T-helper 2 cell treated with Interferon-gamma antibody and Interleukin-4, amounts not matched to agents 5 μg/mL and 100 μg/mL, for 36 hours (primary cell): ENCODE measurements at regions not wholly inside any gene's neighbourhood (a gene's known extent, or its start where the extent isn't known, plus 50 kb on each side); places are given as distances from the start of the nearest gene placed in this dataset.
"Not testable (repeated sequence)": the region's sequence is repeated elsewhere in the genome, so short reads cannot be mapped to it uniquely, and the experiment has no call there.

Experiments
- DNase-seq: peaks from one replicate; pipeline ENCODE4 v3.0.0; 2021; ENCODE audit warnings: low spot score
- H3K27ac Mint-ChIP-seq: one replicate; pipeline ENCODE4 v1.8.0; 2021; ENCODE audit warnings: mild to moderate bottlenecking, mixed read lengths
- H3K27me3 Mint-ChIP-seq: one replicate; pipeline ENCODE4 v1.8.0; 2021; ENCODE audit warnings: low read depth, mixed read lengths
- H3K36me3 Mint-ChIP-seq: one replicate; pipeline ENCODE4 v1.8.0; 2021; ENCODE audit warnings: low read depth, mixed read lengths
- H3K4me1 Mint-ChIP-seq: one replicate; pipeline ENCODE4 v1.8.0; 2021; ENCODE audit warnings: low read depth, mixed read lengths
- H3K4me3 Mint-ChIP-seq: one replicate; pipeline ENCODE4 v1.8.0; 2022; ENCODE audit warnings: mild to moderate bottlenecking, moderate library complexity, mixed read lengths
- H3K9me3 Mint-ChIP-seq: one replicate; pipeline ENCODE4 v1.8.0; 2021; ENCODE audit warnings: mixed read lengths

- no peak overlapping the region for H3K4me3 Mint-ChIP-seq
Measured at GRCh38 chr11:45000918-45001317, 50.2 kb upstream of the TP53I11 start.

GRCh38 chr11:45001466-45002165 lies 50.9 kb upstream of the TP53I11 start:
- Mint-ChIP-seq H3K9me3 (no peaks in the 10 kb centered on the region), H3K4me3 (no peak overlapping the region), H3K4me1 (no peaks in the 10 kb centered on the region), H3K27me3 (peaks cover 6% of the 10 kb centered on the region), H3K36me3 (no peaks in the 10 kb centered on the region), H3K27ac (no peak overlapping the region)
- DNase-seq = no peak

More at GRCh38 chr11:45000918-45001317, 50.2 kb upstream of the TP53I11 start:
- no peaks in the 10 kb centered on the region for H3K4me1 Mint-ChIP-seq
- peaks cover 6% of the 10 kb centered on the region for H3K27me3 Mint-ChIP-seq
- no peak overlapping the region for H3K27ac Mint-ChIP-seq
- H3K36me3 Mint-ChIP-seq = no peaks in the 10 kb centered on the region
- H3K9me3 Mint-ChIP-seq = no peaks in the 10 kb centered on the region
- DNase-seq = no peak

GRCh38 chr11:45005106-45005505 lies 54.4 kb upstream of the TP53I11 start:
- Mint-ChIP-seq H3K4me3 (no peak overlapping the region), H3K36me3 (no peaks in the 10 kb centered on the region), H3K9me3 (no peaks in the 10 kb centered on the region), H3K27me3 (peaks cover 14% of the 10 kb centered on the region), H3K27ac (no peak overlapping the region), H3K4me1 (no peaks in the 10 kb centered on the region)
- DNase-seq = no peak

DNA sequence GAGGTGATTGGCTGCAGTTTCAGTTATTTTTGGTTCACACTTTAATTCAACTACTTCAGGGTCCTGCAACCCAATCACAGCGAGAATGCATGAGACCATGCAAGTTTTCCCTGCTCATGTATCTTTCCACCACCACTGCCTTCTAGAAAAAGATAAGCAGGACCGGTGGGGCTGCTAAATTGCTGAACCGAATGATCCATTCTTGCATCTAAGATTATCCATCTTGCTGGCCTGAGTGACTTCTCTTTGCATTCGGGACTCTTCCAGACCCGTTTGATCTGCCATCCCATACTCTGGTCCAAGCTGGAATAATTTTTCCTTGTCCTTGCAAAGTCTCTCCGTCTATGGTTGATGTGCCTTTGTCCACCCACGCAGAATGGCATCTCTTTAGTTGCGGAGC lies 56.3 kb upstream of the TP53I11 start:
- Mint-ChIP-seq H3K27me3 (peaks cover 14% of the 10 kb centered on the region), H3K27ac (no peak overlapping the region), H3K4me1 (no peaks in the 10 kb centered on the region), H3K36me3 (no peaks in the 10 kb centered on the region), H3K9me3 (no peaks in the 10 kb centered on the region), H3K4me3 (no peak overlapping the region)
- DNase-seq = no peak

DNA sequence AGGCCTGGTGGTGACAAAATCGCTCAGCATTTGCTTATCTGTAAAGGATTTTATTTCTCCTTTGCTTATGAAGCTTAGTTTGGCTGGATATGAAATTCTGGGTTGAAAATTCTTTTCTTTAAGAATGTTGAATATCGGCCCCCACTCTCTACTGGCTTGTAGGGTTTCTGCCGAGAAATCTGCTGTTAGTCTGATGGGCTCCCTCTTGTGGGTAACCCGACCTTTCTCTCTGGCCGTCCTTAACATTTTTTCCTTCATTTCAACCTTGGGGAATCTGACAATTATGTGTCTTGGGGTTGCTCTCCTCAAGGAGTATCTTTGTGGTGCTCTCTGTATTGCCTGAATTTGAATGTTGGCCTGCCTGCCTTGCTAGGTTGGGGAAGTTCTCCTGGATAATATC lies 65.3 kb upstream of the TP53I11 start:
- H3K4me3 Mint-ChIP-seq, H3K9me3 Mint-ChIP-seq, H3K36me3 Mint-ChIP-seq, DNase-seq, H3K4me1 Mint-ChIP-seq, H3K27ac Mint-ChIP-seq: not testable (repeated sequence)
- H3K27me3 Mint-ChIP-seq = peaks cover 20% of the 10 kb centered on the region

DNA sequence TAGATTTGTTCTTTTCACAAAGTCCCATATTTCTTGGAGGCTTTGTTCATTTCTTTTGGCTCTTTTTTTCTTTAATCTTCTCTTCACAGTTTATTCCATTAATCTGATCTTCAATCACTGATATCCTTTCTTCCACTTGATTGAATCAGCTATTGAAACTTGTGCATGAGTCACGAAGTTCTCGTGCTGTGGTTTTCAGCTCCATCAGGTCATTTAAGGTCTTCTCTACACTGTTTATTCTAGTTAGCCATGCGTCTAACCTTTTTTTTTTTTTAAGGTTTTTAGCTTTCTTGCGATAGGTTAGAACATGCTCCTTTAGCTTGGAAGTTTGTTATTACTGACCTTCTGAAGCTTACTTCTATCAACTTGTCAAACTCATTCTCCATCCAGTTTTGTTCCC lies 65.8 kb upstream of the TP53I11 start:
- H3K27me3 Mint-ChIP-seq = peaks cover 20% of the 10 kb centered on the region
- H3K36me3 Mint-ChIP-seq, DNase-seq, H3K4me1 Mint-ChIP-seq, H3K9me3 Mint-ChIP-seq, H3K4me3 Mint-ChIP-seq, H3K27ac Mint-ChIP-seq: not testable (repeated sequence)

DNA sequence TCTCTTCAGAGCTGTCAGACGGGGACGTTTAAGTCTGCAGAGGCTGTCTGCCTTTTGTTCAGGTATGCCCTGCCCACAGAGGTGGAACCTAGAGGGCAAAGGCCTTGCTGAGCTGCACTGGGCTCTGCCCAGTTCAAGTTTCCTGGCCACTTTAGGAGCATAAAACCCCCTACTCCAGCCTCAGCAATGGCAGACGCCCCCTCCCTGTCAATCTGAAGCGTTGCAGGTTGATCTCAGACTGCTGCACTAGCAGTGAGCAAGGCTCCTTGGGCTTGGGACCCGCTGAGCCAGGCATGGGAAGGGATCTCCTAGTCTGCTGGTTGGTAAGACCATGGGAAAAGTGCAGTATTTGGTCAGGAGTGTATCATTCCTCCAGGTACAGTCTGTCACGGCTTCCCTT lies 66.6 kb upstream of the TP53I11 start:
- Mint-ChIP-seq H3K9me3 (no peaks in the 10 kb centered on the region), H3K27ac (no peak overlapping the region), H3K36me3 (no peaks in the 10 kb centered on the region), H3K27me3 (peaks cover 20% of the 10 kb centered on the region), H3K4me1 (no peaks in the 10 kb centered on the region), H3K4me3 (no peak overlapping the region)
- DNase-seq = no peak

GRCh38 chr11:45021001-45021400 lies 70.3 kb upstream of the TP53I11 start:
- DNase-seq = no peak
- peaks cover 12% of the 10 kb centered on the region for H3K27me3 Mint-ChIP-seq
- no peaks in the 10 kb centered on the region for H3K36me3 Mint-ChIP-seq
- no peak overlapping the region for H3K27ac Mint-ChIP-seq
- H3K4me1 Mint-ChIP-seq = peaks cover 4% of the 10 kb centered on the region
- H3K4me3 Mint-ChIP-seq = no peak overlapping the region
- no peaks in the 10 kb centered on the region for H3K9me3 Mint-ChIP-seq

DNA sequence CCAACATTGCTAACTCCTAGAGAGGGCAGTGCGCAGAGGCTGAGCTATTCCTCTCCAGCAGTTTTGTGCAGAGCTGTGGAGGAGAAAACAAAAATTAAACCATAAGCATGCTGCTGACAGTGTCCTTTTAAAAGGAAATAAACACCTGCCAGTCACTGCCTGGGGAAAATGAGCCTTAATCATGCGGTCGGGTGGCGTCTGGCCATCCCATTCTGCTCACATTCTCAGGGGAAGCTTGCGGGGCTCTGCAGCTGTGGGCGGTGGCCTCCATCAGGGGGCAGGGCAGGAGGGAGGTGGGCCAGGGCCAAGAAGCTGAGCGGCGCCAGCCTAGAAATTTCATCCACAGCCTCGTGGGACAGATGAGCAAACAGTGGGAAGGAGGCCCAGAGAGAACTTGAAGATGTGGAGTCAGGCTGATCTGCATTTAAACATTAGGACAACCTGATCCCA lies 71.0 kb upstream of the TP53I11 start:
- peaks cover 6% of the 10 kb centered on the region for H3K4me1 Mint-ChIP-seq
- no peak overlapping the region for H3K4me3 Mint-ChIP-seq
- no peak overlapping the region for H3K27ac Mint-ChIP-seq
- H3K9me3 Mint-ChIP-seq = no peaks in the 10 kb centered on the region
- peaks cover 10% of the 10 kb centered on the region for H3K27me3 Mint-ChIP-seq
- no peak for DNase-seq
- no peaks in the 10 kb centered on the region for H3K36me3 Mint-ChIP-seq

GRCh38 chr11:45022294-45023064 lies 71.8 kb upstream of the TP53I11 start:
- Mint-ChIP-seq H3K27me3 (peaks cover 11% of the 10 kb centered on the region), H3K4me1 (peaks cover 6% of the 10 kb centered on the region), H3K36me3 (no peaks in the 10 kb centered on the region), H3K4me3 (no peak overlapping the region), H3K27ac (no peak overlapping the region), H3K9me3 (no peaks in the 10 kb centered on the region)
- DNase-seq = no peak

DNA sequence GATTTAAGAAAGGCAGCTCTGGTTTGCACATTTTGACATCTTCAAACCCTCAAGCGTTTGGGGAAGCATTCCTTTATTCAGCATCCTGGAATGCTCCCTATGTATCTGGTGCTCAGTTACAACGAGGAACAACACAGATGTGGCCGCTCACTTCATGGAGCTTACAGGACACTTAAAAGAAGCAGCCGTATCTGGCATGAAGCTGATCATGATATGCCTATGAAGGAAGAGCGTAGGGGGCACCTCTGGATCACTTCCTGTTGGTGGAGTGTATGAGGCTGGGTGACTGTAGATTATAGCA lies 72.3 kb upstream of the TP53I11 start:
- H3K27ac Mint-ChIP-seq = no peak overlapping the region
- H3K4me1 Mint-ChIP-seq = peaks cover 6% of the 10 kb centered on the region
- peaks cover 11% of the 10 kb centered on the region for H3K27me3 Mint-ChIP-seq
- H3K36me3 Mint-ChIP-seq = no peaks in the 10 kb centered on the region
- H3K4me3 Mint-ChIP-seq = no peak overlapping the region
- DNase-seq = no peak
- no peaks in the 10 kb centered on the region for H3K9me3 Mint-ChIP-seq

DNA sequence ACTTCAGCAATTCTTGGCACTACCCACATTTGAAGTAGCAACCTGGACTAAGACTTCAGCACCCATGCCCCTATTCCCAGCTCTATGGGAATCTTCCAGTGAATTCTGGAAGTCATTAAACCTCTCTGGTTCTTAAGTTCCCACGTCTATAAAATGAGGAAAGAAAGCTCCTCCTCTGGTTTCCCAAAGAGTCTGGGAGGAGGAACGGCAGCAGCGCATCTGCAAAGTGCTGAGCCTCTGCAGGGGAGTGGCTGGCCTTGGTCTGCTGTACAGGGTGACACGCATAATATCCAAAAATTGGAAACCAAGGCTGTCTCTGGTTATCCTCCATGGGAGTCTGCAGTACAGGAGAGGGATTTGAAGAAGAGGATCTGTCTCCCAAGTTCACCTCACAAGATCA lies 73.6 kb upstream of the TP53I11 start:
- H3K4me1 Mint-ChIP-seq = peaks cover 6% of the 10 kb centered on the region
- no peaks in the 10 kb centered on the region for H3K9me3 Mint-ChIP-seq
- no peak overlapping the region for H3K4me3 Mint-ChIP-seq
- no peak for DNase-seq
- H3K27me3 Mint-ChIP-seq = peaks cover 11% of the 10 kb centered on the region
- no peaks in the 10 kb centered on the region for H3K36me3 Mint-ChIP-seq
- no peak overlapping the region for H3K27ac Mint-ChIP-seq

DNA sequence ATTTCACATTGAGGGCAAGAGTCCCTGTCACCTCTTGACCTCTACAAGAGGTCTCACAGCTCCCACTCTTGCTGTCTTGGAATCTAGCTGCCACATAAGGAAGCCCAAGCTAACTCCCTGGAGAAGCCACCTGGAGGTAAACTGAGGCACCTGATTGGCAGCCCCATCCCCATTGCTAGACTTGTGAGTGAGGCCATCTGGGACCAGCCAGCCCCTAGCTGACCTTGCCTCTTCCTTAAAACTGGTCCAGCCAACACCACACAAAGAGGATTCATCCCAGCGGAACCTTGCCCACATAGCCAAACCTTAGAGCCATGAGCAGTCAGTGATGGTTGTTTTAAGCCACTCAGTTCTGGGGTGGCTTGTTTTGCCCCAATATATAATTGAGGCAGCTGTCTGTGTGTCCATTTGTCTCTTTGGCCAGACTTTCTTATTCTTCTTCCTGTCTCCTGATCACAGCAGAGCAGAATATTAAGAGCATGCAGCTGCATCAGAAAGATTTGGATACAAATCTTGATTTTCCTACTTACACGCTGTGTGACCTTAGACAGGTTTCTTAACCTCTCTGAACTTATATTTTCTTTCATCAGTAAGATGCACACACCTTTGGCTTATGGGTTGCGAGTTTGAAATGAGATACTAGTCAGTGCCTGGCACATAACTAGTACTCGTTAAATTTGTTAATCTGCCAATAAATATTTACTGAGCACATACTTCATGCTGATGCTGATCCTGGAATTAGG lies 74.3 kb upstream of the TP53I11 start:
- peaks cover 6% of the 10 kb centered on the region for H3K4me1 Mint-ChIP-seq
- no peak for DNase-seq
- no peak overlapping the region for H3K27ac Mint-ChIP-seq
- H3K36me3 Mint-ChIP-seq = no peaks in the 10 kb centered on the region
- peaks cover 7% of the 10 kb centered on the region for H3K27me3 Mint-ChIP-seq
- H3K9me3 Mint-ChIP-seq = no peaks in the 10 kb centered on the region
- H3K4me3 Mint-ChIP-seq = no peak overlapping the region

- DNase-seq = no peak
- Mint-ChIP-seq H3K36me3 (no peaks in the 10 kb centered on the region), H3K4me1 (peaks cover 6% of the 10 kb centered on the region), H3K27ac (peak overlapping the region; percentile 17), H3K4me3 (no peak overlapping the region), H3K27me3 (peaks cover 4% of the 10 kb centered on the region), H3K9me3 (no peaks in the 10 kb centered on the region)
Measured at GRCh38 chr11:45025716-45026492, 75.2 kb upstream of the TP53I11 start.
